MM.1S (cell line): ENCODE measurements at regions not wholly inside any gene's neighbourhood (a gene's known extent, or its start where the extent isn't known, plus 50 kb on each side); places are given as distances from the start of the nearest gene placed in this dataset.

Experiments used
- DNase-seq: peaks from one replicate; pipeline ENCODE4 v3.0.0-alpha.2; 2015
- H2AFZ ChIP-seq: fragments of 300-600 bp; sonication (generic); 2 replicates; pipeline ENCODE4 v1.6.0; 2016; ENCODE audit warnings: antibody characterized with exemption, low read length
- H3F3A ChIP-seq: fragments of 300-600 bp; sonication (generic); 2 replicates; pipeline ENCODE4 v1.6.1; 2016; ENCODE audit warnings: mild to moderate bottlenecking, antibody characterized with exemption, low read length, moderate library complexity, mixed read lengths; ENCODE audit not compliant: insufficient read depth
- H3K27ac ChIP-seq: fragments of 300-600 bp; sonication (generic); 2 replicates; pipeline ENCODE4 v1.5.1; 2016; ENCODE audit warnings: mild to moderate bottlenecking, low read length
- H3K27me3 ChIP-seq: fragments of 300-600 bp; sonication (generic); replicated peaks from 2 replicates; pipeline ENCODE4 v1.6.0; 2016; ENCODE audit warnings: low read length; ENCODE audit not compliant: insufficient read depth
- H3K36me3 ChIP-seq: fragments of 300-600 bp; sonication (generic); replicated peaks from 2 replicates; pipeline ENCODE4 v1.6.1; 2016; ENCODE audit warnings: mild to moderate bottlenecking, low read length, mixed read lengths; ENCODE audit not compliant: insufficient read depth
- H3K4me1 ChIP-seq: fragments of 300-600 bp; sonication (generic); 2 replicates; pipeline ENCODE4 v1.6.1; 2016; ENCODE audit warnings: low read length, mixed read lengths
- H3K4me2 ChIP-seq: fragments of 300-600 bp; sonication (generic); 2 replicates; pipeline ENCODE4 v1.6.0; 2016; ENCODE audit warnings: low read depth, low read length
- H3K4me3 ChIP-seq: fragments of 300-600 bp; sonication (generic); 2 replicates; pipeline ENCODE4 v1.5.1; 2016; ENCODE audit warnings: low read length, mixed read lengths
- H3K79me2 ChIP-seq: fragments of 300-600 bp; sonication (generic); 2 replicates; pipeline ENCODE4 v1.6.1; 2016; ENCODE audit warnings: mixed run types, low read length, mixed read lengths
- H3K9ac ChIP-seq: fragments of 300-600 bp; sonication (generic); 2 replicates; pipeline ENCODE4 v1.6.1; 2016; ENCODE audit warnings: low read length, mixed read lengths
- H3K9me2 ChIP-seq: fragments of 300-600 bp; sonication (generic); replicated peaks from 2 replicates; pipeline ENCODE4 v1.6.1; 2016; ENCODE audit warnings: mild to moderate bottlenecking, low read length, mixed read lengths; ENCODE audit not compliant: insufficient read depth
- H3K9me3 ChIP-seq: fragments of 300-600 bp; sonication (generic); replicated peaks from 2 replicates; pipeline ENCODE4 v1.6.1; 2016; ENCODE audit warnings: mild to moderate bottlenecking, low read length, mixed read lengths; ENCODE audit not compliant: insufficient read depth
- H4K20me1 ChIP-seq: fragments of 300-600 bp; sonication (generic); 2 replicates; pipeline ENCODE4 v1.6.1; 2016; ENCODE audit warnings: mild to moderate bottlenecking, low read length, moderate library complexity, mixed read lengths; ENCODE audit not compliant: insufficient read depth
- CTCF ChIP-seq: fragments of 300-600 bp; sonication (generic); IDR thresholded peaks from 2 replicates; pipeline ENCODE4 v1.5.1; 2016; ENCODE audit warnings: antibody characterized with exemption, low read length, mixed read lengths
- EZH2 ChIP-seq: fragments of 300-600 bp; sonication (generic); optimal IDR thresholded peaks from 2 replicates; pipeline ENCODE3; 2017; ENCODE audit warnings: low read depth, mild to moderate bottlenecking, antibody characterized with exemption, low read length, mixed read lengths
- EZH2phosphoT487 ChIP-seq: fragments of 300-600 bp; sonication (generic); IDR thresholded peaks from 2 replicates; pipeline ENCODE4 v1.6.1; 2018; ENCODE audit warnings: antibody characterized with exemption, low read length

DNA sequence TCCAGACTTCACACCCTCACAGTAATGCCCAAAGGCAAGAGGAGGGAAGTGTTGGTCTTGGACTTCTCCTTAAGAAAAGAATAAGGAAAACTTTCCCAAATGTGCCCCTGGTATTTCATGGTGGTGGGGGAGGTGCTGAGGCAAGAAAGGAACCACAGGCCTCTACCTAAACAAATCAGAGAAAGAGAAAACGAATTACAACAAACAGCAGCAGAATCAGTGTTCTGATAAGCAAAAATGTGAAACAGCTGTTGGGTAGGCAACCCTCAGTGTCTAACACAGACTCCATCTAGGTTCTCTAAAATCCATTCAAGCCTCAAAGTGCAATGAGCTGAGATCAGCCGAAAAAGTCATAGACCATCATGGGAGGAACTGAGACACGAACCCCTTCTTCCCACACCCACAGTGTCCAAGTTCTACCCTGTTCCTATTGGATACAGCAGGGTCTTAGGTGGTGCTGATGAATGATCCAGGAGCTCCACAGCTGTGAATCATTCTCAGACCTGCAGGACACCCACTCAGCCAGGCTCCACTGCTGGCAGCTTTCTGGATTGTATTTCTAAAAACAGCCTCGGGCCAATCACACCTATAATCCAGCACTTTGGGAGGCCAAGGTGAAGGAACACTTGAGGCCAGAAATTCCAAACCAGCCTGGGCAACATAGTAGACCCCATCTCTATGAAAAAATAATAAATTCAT, 149.1 kb downstream of the PLPP3 start:
- no peaks in the 10 kb centered on the region for H3K4me1 ChIP-seq
- H3K4me2 ChIP-seq = no peak overlapping the region
- no peak overlapping the region for H3K4me3 ChIP-seq
- H3K27ac ChIP-seq = no peak overlapping the region
- no peaks in the 10 kb centered on the region for H3F3A ChIP-seq
- no peak for TF ChIP-seq CTCF
- TF ChIP-seq EZH2 = no peak
- TF ChIP-seq EZH2phosphoT487 = no peak
- H3K36me3 ChIP-seq = no peaks in the 10 kb centered on the region
- no peaks in the 10 kb centered on the region for H3K9me2 ChIP-seq
- no peak for DNase-seq
- H3K27me3 ChIP-seq = no peaks in the 10 kb centered on the region
- H4K20me1 ChIP-seq = no peaks in the 10 kb centered on the region
- no peak overlapping the region for H3K9ac ChIP-seq
- no peaks in the 10 kb centered on the region for H3K79me2 ChIP-seq
- H2AFZ ChIP-seq = no peak overlapping the region
- no peaks in the 10 kb centered on the region for H3K9me3 ChIP-seq

DNA sequence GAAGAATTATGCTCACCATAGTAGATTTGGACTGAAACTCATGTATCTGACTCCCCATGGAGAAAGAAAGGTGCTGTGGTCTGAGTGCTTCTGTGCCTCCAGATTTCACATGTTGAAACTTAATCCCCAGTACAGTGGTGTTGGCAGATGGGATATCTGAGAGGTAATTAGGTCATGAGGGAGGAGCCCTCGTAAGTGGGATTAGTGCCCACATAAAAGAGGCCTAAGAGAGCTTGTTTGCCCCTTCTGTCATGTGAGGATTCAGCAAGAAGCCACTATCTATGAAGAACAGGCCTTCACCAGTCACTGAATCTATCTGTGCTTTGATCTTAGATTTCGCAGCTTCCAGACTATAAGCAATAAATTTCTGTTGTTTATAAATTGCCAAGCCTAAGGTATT, 150.1 kb downstream of the PLPP3 start:
- Histone ChIP-seq H3K36me3 (no peaks in the 10 kb centered on the region), H3K4me3 (no peak overlapping the region), H3K4me1 (no peaks in the 10 kb centered on the region), H2AFZ (no peak overlapping the region), H3F3A (no peaks in the 10 kb centered on the region), H3K79me2 (no peaks in the 10 kb centered on the region), H3K9me3 (no peaks in the 10 kb centered on the region), H4K20me1 (no peaks in the 10 kb centered on the region), H3K27me3 (no peaks in the 10 kb centered on the region), H3K27ac (no peak overlapping the region), H3K9ac (no peak overlapping the region), H3K4me2 (no peak overlapping the region), H3K9me2 (no peaks in the 10 kb centered on the region)
- TF ChIP-seq CTCF = no peak
- no peak for TF ChIP-seq EZH2phosphoT487
- TF ChIP-seq EZH2 = no peak
- DNase-seq = no peak

DNA sequence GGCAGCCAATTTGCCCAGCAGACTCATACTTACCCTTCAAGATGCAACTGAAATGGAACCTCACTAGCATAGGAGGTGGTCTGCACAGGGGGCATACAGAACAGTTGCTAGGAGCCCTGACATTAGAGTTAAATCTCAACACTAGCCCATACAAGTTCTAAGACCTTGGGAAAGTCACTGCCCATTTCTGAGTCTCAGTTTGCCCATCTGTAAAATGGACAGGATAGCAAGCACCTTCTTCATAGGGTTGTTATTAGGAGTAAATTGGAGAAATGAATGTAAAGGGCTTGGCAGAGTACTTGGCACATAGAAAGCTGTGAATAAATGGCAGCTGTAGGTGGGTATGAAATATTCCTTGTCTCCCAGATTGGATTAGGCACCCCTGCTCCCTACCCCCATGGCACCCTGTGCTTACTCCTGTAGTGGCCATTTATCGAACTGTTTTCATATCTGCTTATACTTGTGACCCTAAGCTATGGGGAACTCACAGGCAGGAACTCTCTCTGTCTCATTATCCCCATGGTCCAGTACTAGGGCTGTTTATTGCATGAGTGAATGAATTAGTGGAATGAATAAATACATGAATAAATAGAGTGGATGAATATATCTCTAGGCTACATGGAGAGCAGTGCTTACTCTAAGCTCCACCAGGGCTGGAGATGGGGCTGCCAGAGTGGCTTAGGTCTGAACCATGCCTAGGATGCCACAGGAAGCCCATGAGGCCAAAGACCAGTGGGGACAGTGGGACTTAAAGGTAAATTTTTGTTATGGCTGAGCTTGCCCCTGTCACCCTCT, 152.6 kb downstream of the PLPP3 start:
- TF ChIP-seq EZH2 = no peak
- no peak for TF ChIP-seq CTCF
- no peak for TF ChIP-seq EZH2phosphoT487
- no peaks in the 10 kb centered on the region for H3K79me2 ChIP-seq
- no peak overlapping the region for H3K4me3 ChIP-seq
- H3K4me2 ChIP-seq = no peak overlapping the region
- no peaks in the 10 kb centered on the region for H4K20me1 ChIP-seq
- H3K9me2 ChIP-seq = no peaks in the 10 kb centered on the region
- H3K27me3 ChIP-seq = no peaks in the 10 kb centered on the region
- H2AFZ ChIP-seq = no peak overlapping the region
- no peaks in the 10 kb centered on the region for H3K9me3 ChIP-seq
- no peak for DNase-seq
- no peak overlapping the region for H3K27ac ChIP-seq
- H3K36me3 ChIP-seq = no peaks in the 10 kb centered on the region
- no peaks in the 10 kb centered on the region for H3K4me1 ChIP-seq
- H3F3A ChIP-seq = no peaks in the 10 kb centered on the region
- no peak overlapping the region for H3K9ac ChIP-seq
